WTC11 (cell line): ENCODE measurements at regions not wholly inside any gene's neighbourhood (a gene's known extent, or its start where the extent isn't known, plus 50 kb on each side); places are given as distances from the start of the nearest gene placed in this dataset.
"Not testable (repeated sequence)": the region's sequence is repeated elsewhere in the genome, so short reads cannot be mapped to it uniquely, and the experiment has no call there.

Experiments
- ATAC-seq: fragments of 200-7000 bp; cut with Tn5 transposase; 2 replicates; pipeline ENCODE4 v1.10.0; 2021; ENCODE audit warnings: mild to moderate bottlenecking, moderate library complexity
- CTCF ChIA-PET: fragments of 300-600 bp; sonication (Branson Sonifier 250); formaldehyde crosslinking; loops from one replicate; lab custom pipeline; 2021; ENCODE audit warnings: antibody characterized with exemption; lab: Charles Lee
- POLR2A ChIA-PET: fragments of 350-600 bp; sonication (Branson Sonifier 250); formaldehyde crosslinking; loops from one replicate; lab custom pipeline; 2021; ENCODE audit warnings: antibody characterized with exemption; lab: Charles Lee
- DNase-seq: peaks from one replicate; pipeline ENCODE4 v3.0.0; 2021; ENCODE audit warnings: low spot score
- H3K27ac Mint-ChIP-seq: 2 replicates; pipeline ENCODE4 v1.8.0; 2021; ENCODE audit warnings: mixed read lengths
- H3K27me3 Mint-ChIP-seq: 2 replicates; pipeline ENCODE4 v1.8.0; 2021; ENCODE audit warnings: low read depth, mild to moderate bottlenecking, moderate library complexity, mixed read lengths
- H3K36me3 Mint-ChIP-seq: 2 replicates; pipeline ENCODE4 v1.8.0; 2021; ENCODE audit warnings: mixed read lengths
- H3K4me1 Mint-ChIP-seq: 2 replicates; pipeline ENCODE4 v1.8.0; 2022; ENCODE audit warnings: mixed read lengths
- H3K4me3 Mint-ChIP-seq: 2 replicates; pipeline ENCODE4 v1.8.0; 2021; ENCODE audit warnings: mild to moderate bottlenecking, moderate library complexity, mixed read lengths
- H3K9me3 Mint-ChIP-seq: 2 replicates; pipeline ENCODE4 v1.8.0; 2021; ENCODE audit warnings: mixed read lengths
- GRHL2 ChIP-seq: fragments of 250-450 bp; sonication (Bioruptor Pico); IDR thresholded peaks from 2 replicates; pipeline ENCODE4 v1.8.0; 2022; ENCODE audit warnings: mild to moderate bottlenecking, moderate library complexity; ENCODE audit not compliant: insufficient replicate concordance, severe bottlenecking
- MXD4 ChIP-seq: fragments of 250-450 bp; sonication (Bioruptor Pico); IDR thresholded peaks from 2 replicates; pipeline ENCODE4 v1.8.0; 2021; ENCODE audit warnings: mild to moderate bottlenecking, moderate library complexity, borderline replicate concordance
- NR3C1 ChIP-seq: sonication (generic); formaldehyde crosslinking; conservative IDR thresholded peaks from 2 replicates; pipeline ENCODE4 v1.8.1; 2023; ENCODE audit warnings: low read depth, mild to moderate bottlenecking, missing genetic modification reagents
- SMAD4 ChIP-seq: sonication (generic); formaldehyde crosslinking; IDR thresholded peaks from 2 replicates; pipeline ENCODE4 v1.8.0; 2022; ENCODE audit warnings: mild to moderate bottlenecking, missing genetic modification reagents
- TP53 ChIP-seq: sonication (generic); formaldehyde crosslinking; IDR thresholded peaks from 2 replicates; pipeline ENCODE4 v1.8.1; 2023; ENCODE audit warnings: mild to moderate bottlenecking, missing genetic modification reagents
- TF ChIP-seq, protein P1 (sequence below): sonication (generic); formaldehyde crosslinking; IDR thresholded peaks from 2 replicates; pipeline ENCODE4 v1.8.0; 2023; ENCODE audit warnings: missing genetic modification reagents, mild to moderate bottlenecking, borderline replicate concordance
- TF ChIP-seq, protein P2 (sequence below): fragments of 250-450 bp; sonication (Bioruptor Pico); IDR thresholded peaks from 2 replicates; pipeline ENCODE4 v1.9.0; 2021; ENCODE audit warnings: mild to moderate bottlenecking
- TF ChIP-seq, protein P3 (sequence below): sonication (generic); formaldehyde crosslinking; IDR thresholded peaks from 2 replicates; pipeline ENCODE4 v1.8.1; 2023; ENCODE audit warnings: mild to moderate bottlenecking, missing genetic modification reagents, moderate library complexity
- TF ChIP-seq, protein P4 (sequence below): sonication (generic); formaldehyde crosslinking; IDR thresholded peaks from 2 replicates; pipeline ENCODE4 v1.8.1; 2023; ENCODE audit warnings: mild to moderate bottlenecking, missing genetic modification reagents
- TF ChIP-seq, protein P5 (sequence below): sonication (generic); formaldehyde crosslinking; IDR thresholded peaks from 2 replicates; pipeline ENCODE4 v1.8.1; 2023; ENCODE audit warnings: mild to moderate bottlenecking, moderate library complexity, missing genetic modification reagents
- TF ChIP-seq, protein P6 (sequence below): sonication (generic); formaldehyde crosslinking; IDR thresholded peaks from 2 replicates; pipeline ENCODE4 v1.8.1; 2023; ENCODE audit warnings: mild to moderate bottlenecking, missing genetic modification reagents

DNA sequence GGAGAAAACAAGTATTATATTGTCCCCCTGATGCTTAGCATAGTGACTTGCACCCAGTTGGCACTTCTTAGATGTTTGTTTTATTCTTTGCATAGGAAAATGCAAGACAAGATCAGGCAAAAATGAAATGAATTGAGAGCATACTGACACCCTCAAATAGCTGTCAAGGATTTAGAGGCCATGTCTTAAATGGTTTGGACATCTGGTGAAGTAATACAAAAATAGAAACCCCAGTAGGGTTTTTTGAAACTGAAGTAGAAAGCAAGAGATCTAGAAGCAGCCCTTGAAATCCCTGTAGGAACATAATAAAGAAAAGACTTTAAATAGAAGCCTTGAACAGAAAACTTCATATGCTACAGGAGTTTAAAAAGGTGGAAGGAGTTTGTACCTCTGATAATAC is 174.3 kb downstream of the ANXA1 start (continued):
- TF ChIP-seq SMAD4 (CRISPR knock-in tag) (no peak), TP53 (CRISPR knock-in tag) (no peak), GRHL2 (no peak)
- TF ChIP-seq, protein P1, sequence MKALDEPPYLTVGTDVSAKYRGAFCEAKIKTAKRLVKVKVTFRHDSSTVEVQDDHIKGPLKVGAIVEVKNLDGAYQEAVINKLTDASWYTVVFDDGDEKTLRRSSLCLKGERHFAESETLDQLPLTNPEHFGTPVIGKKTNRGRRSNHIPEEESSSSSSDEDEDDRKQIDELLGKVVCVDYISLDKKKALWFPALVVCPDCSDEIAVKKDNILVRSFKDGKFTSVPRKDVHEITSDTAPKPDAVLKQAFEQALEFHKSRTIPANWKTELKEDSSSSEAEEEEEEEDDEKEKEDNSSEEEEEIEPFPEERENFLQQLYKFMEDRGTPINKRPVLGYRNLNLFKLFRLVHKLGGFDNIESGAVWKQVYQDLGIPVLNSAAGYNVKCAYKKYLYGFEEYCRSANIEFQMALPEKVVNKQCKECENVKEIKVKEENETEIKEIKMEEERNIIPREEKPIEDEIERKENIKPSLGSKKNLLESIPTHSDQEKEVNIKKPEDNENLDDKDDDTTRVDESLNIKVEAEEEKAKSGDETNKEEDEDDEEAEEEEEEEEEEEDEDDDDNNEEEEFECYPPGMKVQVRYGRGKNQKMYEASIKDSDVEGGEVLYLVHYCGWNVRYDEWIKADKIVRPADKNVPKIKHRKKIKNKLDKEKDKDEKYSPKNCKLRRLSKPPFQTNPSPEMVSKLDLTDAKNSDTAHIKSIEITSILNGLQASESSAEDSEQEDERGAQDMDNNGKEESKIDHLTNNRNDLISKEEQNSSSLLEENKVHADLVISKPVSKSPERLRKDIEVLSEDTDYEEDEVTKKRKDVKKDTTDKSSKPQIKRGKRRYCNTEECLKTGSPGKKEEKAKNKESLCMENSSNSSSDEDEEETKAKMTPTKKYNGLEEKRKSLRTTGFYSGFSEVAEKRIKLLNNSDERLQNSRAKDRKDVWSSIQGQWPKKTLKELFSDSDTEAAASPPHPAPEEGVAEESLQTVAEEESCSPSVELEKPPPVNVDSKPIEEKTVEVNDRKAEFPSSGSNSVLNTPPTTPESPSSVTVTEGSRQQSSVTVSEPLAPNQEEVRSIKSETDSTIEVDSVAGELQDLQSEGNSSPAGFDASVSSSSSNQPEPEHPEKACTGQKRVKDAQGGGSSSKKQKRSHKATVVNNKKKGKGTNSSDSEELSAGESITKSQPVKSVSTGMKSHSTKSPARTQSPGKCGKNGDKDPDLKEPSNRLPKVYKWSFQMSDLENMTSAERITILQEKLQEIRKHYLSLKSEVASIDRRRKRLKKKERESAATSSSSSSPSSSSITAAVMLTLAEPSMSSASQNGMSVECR (CRISPR knock-in tag), result no peak
- TF ChIP-seq, protein P2, sequence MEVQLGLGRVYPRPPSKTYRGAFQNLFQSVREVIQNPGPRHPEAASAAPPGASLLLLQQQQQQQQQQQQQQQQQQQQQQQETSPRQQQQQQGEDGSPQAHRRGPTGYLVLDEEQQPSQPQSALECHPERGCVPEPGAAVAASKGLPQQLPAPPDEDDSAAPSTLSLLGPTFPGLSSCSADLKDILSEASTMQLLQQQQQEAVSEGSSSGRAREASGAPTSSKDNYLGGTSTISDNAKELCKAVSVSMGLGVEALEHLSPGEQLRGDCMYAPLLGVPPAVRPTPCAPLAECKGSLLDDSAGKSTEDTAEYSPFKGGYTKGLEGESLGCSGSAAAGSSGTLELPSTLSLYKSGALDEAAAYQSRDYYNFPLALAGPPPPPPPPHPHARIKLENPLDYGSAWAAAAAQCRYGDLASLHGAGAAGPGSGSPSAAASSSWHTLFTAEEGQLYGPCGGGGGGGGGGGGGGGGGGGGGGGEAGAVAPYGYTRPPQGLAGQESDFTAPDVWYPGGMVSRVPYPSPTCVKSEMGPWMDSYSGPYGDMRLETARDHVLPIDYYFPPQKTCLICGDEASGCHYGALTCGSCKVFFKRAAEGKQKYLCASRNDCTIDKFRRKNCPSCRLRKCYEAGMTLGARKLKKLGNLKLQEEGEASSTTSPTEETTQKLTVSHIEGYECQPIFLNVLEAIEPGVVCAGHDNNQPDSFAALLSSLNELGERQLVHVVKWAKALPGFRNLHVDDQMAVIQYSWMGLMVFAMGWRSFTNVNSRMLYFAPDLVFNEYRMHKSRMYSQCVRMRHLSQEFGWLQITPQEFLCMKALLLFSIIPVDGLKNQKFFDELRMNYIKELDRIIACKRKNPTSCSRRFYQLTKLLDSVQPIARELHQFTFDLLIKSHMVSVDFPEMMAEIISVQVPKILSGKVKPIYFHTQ (CRISPR knock-in tag), result no peak

DNA sequence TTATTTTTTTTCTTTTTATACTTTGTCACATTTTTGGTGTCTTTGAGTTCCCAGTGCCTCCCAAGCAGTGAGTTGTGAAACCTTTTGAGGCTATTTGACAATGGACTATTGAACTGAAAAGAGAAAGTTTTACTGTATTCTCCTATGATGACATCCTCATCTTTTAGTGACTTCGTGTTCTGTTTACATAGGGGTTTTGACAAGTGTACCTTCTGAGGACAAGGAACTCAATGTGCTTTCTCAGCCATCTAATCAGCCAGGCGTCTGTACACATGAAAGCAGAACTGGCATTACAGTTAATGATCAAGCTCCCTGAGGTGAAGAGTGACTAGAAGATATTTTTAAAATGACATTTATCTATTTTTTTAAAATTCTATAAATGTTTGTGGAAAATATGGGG is 175.5 kb downstream of the ANXA1 start:
- Mint-ChIP-seq H3K4me1 (no peaks in the 10 kb centered on the region), H3K36me3 (no peaks in the 10 kb centered on the region), H3K4me3 (no peak overlapping the region), H3K27me3 (no peaks in the 10 kb centered on the region), H3K9me3 (peaks cover 4% of the 10 kb centered on the region), H3K27ac (no peak overlapping the region)
- ChIA-PET CTCF (no interaction called here), POLR2A (no interaction called here)
- ATAC-seq, result no peak
- TF ChIP-seq, protein P3, sequence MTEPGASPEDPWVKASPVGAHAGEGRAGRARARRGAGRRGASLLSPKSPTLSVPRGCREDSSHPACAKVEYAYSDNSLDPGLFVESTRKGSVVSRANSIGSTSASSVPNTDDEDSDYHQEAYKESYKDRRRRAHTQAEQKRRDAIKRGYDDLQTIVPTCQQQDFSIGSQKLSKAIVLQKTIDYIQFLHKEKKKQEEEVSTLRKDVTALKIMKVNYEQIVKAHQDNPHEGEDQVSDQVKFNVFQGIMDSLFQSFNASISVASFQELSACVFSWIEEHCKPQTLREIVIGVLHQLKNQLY, result no peak
- TF ChIP-seq NR3C1 (CRISPR knock-in tag) (no peak), MXD4 (CRISPR knock-in tag) (no peak)
- TF ChIP-seq, protein P4, sequence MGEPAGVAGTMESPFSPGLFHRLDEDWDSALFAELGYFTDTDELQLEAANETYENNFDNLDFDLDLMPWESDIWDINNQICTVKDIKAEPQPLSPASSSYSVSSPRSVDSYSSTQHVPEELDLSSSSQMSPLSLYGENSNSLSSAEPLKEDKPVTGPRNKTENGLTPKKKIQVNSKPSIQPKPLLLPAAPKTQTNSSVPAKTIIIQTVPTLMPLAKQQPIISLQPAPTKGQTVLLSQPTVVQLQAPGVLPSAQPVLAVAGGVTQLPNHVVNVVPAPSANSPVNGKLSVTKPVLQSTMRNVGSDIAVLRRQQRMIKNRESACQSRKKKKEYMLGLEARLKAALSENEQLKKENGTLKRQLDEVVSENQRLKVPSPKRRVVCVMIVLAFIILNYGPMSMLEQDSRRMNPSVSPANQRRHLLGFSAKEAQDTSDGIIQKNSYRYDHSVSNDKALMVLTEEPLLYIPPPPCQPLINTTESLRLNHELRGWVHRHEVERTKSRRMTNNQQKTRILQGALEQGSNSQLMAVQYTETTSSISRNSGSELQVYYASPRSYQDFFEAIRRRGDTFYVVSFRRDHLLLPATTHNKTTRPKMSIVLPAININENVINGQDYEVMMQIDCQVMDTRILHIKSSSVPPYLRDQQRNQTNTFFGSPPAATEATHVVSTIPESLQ (CRISPR knock-in tag), result no peak
- TF ChIP-seq, protein P5, sequence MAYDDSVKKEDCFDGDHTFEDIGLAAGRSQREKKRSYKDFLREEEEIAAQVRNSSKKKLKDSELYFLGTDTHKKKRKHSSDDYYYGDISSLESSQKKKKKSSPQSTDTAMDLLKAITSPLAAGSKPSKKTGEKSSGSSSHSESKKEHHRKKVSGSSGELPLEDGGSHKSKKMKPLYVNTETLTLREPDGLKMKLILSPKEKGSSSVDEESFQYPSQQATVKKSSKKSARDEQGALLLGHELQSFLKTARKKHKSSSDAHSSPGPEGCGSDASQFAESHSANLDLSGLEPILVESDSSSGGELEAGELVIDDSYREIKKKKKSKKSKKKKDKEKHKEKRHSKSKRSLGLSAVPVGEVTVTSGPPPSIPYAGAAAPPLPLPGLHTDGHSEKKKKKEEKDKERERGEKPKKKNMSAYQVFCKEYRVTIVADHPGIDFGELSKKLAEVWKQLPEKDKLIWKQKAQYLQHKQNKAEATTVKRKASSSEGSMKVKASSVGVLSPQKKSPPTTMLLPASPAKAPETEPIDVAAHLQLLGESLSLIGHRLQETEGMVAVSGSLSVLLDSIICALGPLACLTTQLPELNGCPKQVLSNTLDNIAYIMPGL, result no peak
- TF ChIP-seq, protein P6, sequence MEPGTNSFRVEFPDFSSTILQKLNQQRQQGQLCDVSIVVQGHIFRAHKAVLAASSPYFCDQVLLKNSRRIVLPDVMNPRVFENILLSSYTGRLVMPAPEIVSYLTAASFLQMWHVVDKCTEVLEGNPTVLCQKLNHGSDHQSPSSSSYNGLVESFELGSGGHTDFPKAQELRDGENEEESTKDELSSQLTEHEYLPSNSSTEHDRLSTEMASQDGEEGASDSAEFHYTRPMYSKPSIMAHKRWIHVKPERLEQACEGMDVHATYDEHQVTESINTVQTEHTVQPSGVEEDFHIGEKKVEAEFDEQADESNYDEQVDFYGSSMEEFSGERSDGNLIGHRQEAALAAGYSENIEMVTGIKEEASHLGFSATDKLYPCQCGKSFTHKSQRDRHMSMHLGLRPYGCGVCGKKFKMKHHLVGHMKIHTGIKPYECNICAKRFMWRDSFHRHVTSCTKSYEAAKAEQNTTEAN, result no peak
- DNase-seq, result no peak

DNA sequence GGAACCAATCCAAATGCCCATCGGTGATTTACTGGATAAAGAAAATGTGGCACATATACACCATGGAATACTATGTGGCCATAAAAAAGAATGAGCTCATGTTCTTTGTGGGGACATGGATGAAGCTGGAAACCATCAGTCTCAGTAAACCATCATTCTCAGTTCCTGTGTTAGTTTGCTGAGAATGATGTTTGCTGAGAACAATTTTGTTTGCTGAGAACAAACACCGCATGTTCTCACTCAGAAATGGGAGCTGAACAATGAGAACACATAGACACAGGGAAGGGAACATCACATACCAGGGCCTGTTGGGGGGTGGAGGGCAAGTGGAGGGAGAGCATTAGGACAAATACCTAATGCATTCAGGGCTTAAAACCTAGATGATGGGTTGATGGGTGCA is 185.5 kb downstream of the ANXA1 start:
- H3K27ac Mint-ChIP-seq, H3K27me3 Mint-ChIP-seq, H3K4me3 Mint-ChIP-seq, H3K36me3 Mint-ChIP-seq, DNase-seq, CTCF ChIA-PET, H3K9me3 Mint-ChIP-seq, H3K4me1 Mint-ChIP-seq, POLR2A ChIA-PET, ATAC-seq: not testable (repeated sequence)
